ENCODE measurements at regions not wholly inside any gene's neighbourhood (a gene's known extent, or its start where the extent isn't known, plus 50 kb on each side); places are given as distances from the start of the nearest gene placed in this dataset.

DNA sequence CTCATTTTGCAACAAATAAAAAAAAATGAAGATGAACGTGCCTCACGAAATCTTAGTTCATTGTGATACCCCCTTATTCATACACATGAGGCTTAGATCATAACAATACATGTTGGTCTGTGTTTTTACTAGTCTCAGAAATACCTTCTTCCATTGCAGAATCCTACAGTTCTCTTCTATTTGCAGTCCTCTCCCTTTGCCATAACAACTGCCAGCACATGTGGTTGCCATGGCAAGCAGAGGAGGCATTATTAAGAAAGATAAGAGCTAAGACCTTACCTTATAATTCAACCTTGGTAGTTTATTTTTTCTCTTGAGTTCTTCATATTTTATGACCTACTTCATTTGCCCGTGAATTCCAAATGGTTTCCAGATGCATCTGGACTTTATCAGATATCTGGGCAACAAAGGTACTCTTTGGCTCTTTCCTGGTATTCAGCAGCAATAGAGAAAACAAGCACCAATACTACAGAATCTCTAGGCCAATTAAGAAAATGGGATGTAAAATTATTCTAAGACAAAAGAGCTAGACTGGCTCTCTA, 524.0 kb downstream of the CMPK2 start:
- TF ChIP-seq CTCF (IDR thresholded peaks at IDR 0.05 in 2 of 3, conservative IDR thresholded peaks at IDR 0.05 in 1 of 3; ENCODE audit: borderline replicate concordance in 1 of 3, insufficient read depth in 1 of 3, low read depth in 2 of 3, low read length in 2 of 3) = no peak
- TF ChIP-seq POLR2A (IDR thresholded peaks at IDR 0.05; ENCODE audit: borderline replicate concordance, extremely low read depth, insufficient read depth, insufficient read length) = no peak
- TF ChIP-seq RAD21 (IDR thresholded peaks at IDR 0.05; ENCODE audit: low read depth) = no peak
- TF ChIP-seq EZH2 (IDR thresholded peaks at IDR 0.05) = no peak

Data from HCT116 (cell line).